GM12891 (cell line): ENCODE measurements at regions not wholly inside any gene's neighbourhood (a gene's known extent, or its start where the extent isn't known, plus 50 kb on each side); places are given as distances from the start of the nearest gene placed in this dataset.

Experiments used
- DNase-seq: peaks from one replicate; pipeline ENCODE4 v3.0.0; 2011; ENCODE audit warnings: low spot score; ENCODE audit not compliant: insufficient read length
- FAIRE-seq: peaks from 2 replicates; lab custom pipeline; 2011; peaks lifted over from hg19 to GRCh38; lab: Jason Lieb, UNC
- PAX5 ChIP-seq: IDR thresholded peaks from 2 replicates; pipeline ENCODE4 v1.6.1; 2011; ENCODE audit warnings: low read length, moderate library complexity, mild to moderate bottlenecking; ENCODE audit not compliant: insufficient read depth, severe bottlenecking
- POLR2A ChIP-seq: IDR thresholded peaks from 2 replicates; pipeline ENCODE4 v1.6.1; 2011; ENCODE audit warnings: low read depth, low read length, control low read depth
- POLR2AphosphoS5 ChIP-seq: IDR thresholded peaks from 2 replicates; pipeline ENCODE4 v1.6.1; 2011; ENCODE audit warnings: low read depth, low read length, control low read depth
- POU2F2 ChIP-seq: IDR thresholded peaks from 2 replicates; pipeline ENCODE4 v1.6.1; 2011; ENCODE audit warnings: low read depth, mild to moderate bottlenecking, control low read depth, low read length, moderate library complexity
- SPI1 ChIP-seq: IDR thresholded peaks from 2 replicates; pipeline ENCODE4 v1.6.1; 2011; ENCODE audit warnings: low read depth, low read length, control low read depth
- TAF1 ChIP-seq: IDR thresholded peaks from 2 replicates; pipeline ENCODE4 v1.6.1; 2011; ENCODE audit warnings: low read depth, low read length, control low read depth

- TF ChIP-seq TAF1, result no peak
- TF ChIP-seq SPI1, result no peak
- TF ChIP-seq POU2F2, result no peak
- TF ChIP-seq POLR2AphosphoS5, result no peak
- TF ChIP-seq PAX5, result no peak
- no peak for TF ChIP-seq POLR2A
- no peak for DNase-seq
- FAIRE-seq, result no peak
Observed at GRCh38 chr6:142601427-142601826, 299.6 kb downstream of the ADGRG6 start.

- TF ChIP-seq PAX5, result no peak
- no peak for TF ChIP-seq POLR2AphosphoS5
- TF ChIP-seq POU2F2, result no peak
- TF ChIP-seq SPI1, result no peak
- TF ChIP-seq POLR2A, result no peak
- TF ChIP-seq TAF1, result no peak
- no peak for FAIRE-seq
- no peak for DNase-seq
Observed at GRCh38 chr6:142602972-142603371, 301.2 kb downstream of the ADGRG6 start.

- FAIRE-seq, result no peak
- TF ChIP-seq POU2F2 (no peak), POLR2AphosphoS5 (no peak), TAF1 (no peak), POLR2A (no peak), PAX5 (no peak), SPI1 (no peak)
- no peak for DNase-seq
Observed at GRCh38 chr6:142605922-142606485, 304.2 kb downstream of the ADGRG6 start.

GRCh38 chr6:142612956-142613355, 311.1 kb downstream of the ADGRG6 start:
- TF ChIP-seq SPI1, result no peak
- no peak for TF ChIP-seq POLR2AphosphoS5
- TF ChIP-seq PAX5, result no peak
- no peak for TF ChIP-seq POLR2A
- TF ChIP-seq POU2F2, result no peak
- no peak for TF ChIP-seq TAF1
- DNase-seq, result no peak
- FAIRE-seq, result no peak

- DNase-seq, result no peak
- FAIRE-seq, result no peak
- TF ChIP-seq TAF1 (no peak), POLR2AphosphoS5 (no peak), SPI1 (no peak), POLR2A (no peak), PAX5 (no peak), POU2F2 (no peak)
Observed at GRCh38 chr6:142613981-142614380, 312.2 kb downstream of the ADGRG6 start.

GRCh38 chr6:142617158-142617557, 315.4 kb downstream of the ADGRG6 start:
- no peak for FAIRE-seq
- no peak for DNase-seq
- TF ChIP-seq POLR2A (no peak), TAF1 (no peak), PAX5 (no peak)

GRCh38 chr6:142621822-142622221, 320.0 kb downstream of the ADGRG6 start:
- TF ChIP-seq POLR2A (no peak), TAF1 (no peak), POU2F2 (no peak), SPI1 (no peak), PAX5 (no peak), POLR2AphosphoS5 (no peak)
- DNase-seq (no peak), FAIRE-seq (no peak)

GRCh38 chr6:142624978-142625715, 319.8 kb downstream of the HIVEP2 start:
- no peak for FAIRE-seq
- no peak for DNase-seq
- no peak for TF ChIP-seq POU2F2
- no peak for TF ChIP-seq POLR2A
- no peak for TF ChIP-seq TAF1
- TF ChIP-seq PAX5, result no peak

GRCh38 chr6:142627474-142627873, 317.5 kb downstream of the HIVEP2 start:
- no peak for TF ChIP-seq POU2F2
- no peak for TF ChIP-seq POLR2AphosphoS5
- no peak for TF ChIP-seq SPI1
- no peak for TF ChIP-seq PAX5
- no peak for TF ChIP-seq TAF1
- DNase-seq, result no peak
- no peak for FAIRE-seq
